PC-9 (cell line): ENCODE measurements at regions not wholly inside any gene's neighbourhood (a gene's known extent, or its start where the extent isn't known, plus 50 kb on each side); places are given as distances from the start of the nearest gene placed in this dataset.

ENCODE experiments used
- CTCF ChIP-seq: fragments of 200-600 bp; sonication (generic); conservative IDR thresholded peaks from 2 replicates; pipeline ENCODE4 v1.6.1; 2017; ENCODE audit warnings: mixed run types, antibody characterized with exemption, mild to moderate bottlenecking, moderate library complexity
- EZH2 ChIP-seq: fragments of 200-600 bp; sonication (generic); IDR thresholded peaks from 2 replicates; pipeline ENCODE4 v1.8.0; 2017; ENCODE audit warnings: antibody characterized with exemption, low read depth

- TF ChIP-seq CTCF (no peak), EZH2 (no peak)
These were observed 95.7 kb downstream of the VSTM2A start for GRCh38 chr7:54637712-54638396.
